Right lobe of liver (tissue), 4 donors: ENCODE measurements at regions not wholly inside any gene's neighbourhood (a gene's known extent, or its start where the extent isn't known, plus 50 kb on each side); places are given as distances from the start of the nearest gene placed in this dataset.

ENCODE experiments used
- POLR2A ChIP-seq: fragments of 450-650 bp; IDR thresholded peaks from one replicate; pipeline ENCODE4 v1.6.1; 2017; ENCODE audit warnings: antibody characterized with exemption, mild to moderate bottlenecking
- TF ChIP-seq, protein P1 (sequence below), 4 donors: fragments of 200-600 bp in 3 of 4; fragments of 450-650 bp in 1 of 4; IDR thresholded peaks; one replicate each; pipeline versions ENCODE4 v1.5.1 to v1.8.0; 2016 to 2022; ENCODE audit warnings: antibody characterized with exemption in 4 of 4, mild to moderate bottlenecking in 2 of 4
- donor health status: DM: no; HTN: no; CAD: no.
- donor health status: DM: no; HTN: no; CAD: no.
- donor health status: DM: no; HTN: yes; CAD: no.

GRCh38 chr2:16012626-16013358 is 72.4 kb downstream of the MYCN start:
- no peak for TF ChIP-seq POLR2A
- TF ChIP-seq, protein P1, sequence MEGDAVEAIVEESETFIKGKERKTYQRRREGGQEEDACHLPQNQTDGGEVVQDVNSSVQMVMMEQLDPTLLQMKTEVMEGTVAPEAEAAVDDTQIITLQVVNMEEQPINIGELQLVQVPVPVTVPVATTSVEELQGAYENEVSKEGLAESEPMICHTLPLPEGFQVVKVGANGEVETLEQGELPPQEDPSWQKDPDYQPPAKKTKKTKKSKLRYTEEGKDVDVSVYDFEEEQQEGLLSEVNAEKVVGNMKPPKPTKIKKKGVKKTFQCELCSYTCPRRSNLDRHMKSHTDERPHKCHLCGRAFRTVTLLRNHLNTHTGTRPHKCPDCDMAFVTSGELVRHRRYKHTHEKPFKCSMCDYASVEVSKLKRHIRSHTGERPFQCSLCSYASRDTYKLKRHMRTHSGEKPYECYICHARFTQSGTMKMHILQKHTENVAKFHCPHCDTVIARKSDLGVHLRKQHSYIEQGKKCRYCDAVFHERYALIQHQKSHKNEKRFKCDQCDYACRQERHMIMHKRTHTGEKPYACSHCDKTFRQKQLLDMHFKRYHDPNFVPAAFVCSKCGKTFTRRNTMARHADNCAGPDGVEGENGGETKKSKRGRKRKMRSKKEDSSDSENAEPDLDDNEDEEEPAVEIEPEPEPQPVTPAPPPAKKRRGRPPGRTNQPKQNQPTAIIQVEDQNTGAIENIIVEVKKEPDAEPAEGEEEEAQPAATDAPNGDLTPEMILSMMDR (IDR thresholded peaks at IDR 0.05): no peak
